ENCODE measurements at regions not wholly inside any gene's neighbourhood (a gene's known extent, or its start where the extent isn't known, plus 50 kb on each side); places are given as distances from the start of the nearest gene placed in this dataset.

- H3K4me1 ChIP-seq (replicated peaks; ENCODE audit: insufficient read depth), result no peaks in the 10 kb centered on the region
- H3K4me2 ChIP-seq, result no peak overlapping the region
- H3K36me3 ChIP-seq (ENCODE audit: low read depth), result no peaks in the 10 kb centered on the region
- no peaks in the 10 kb centered on the region for H3K79me2 ChIP-seq (ENCODE audit: low read depth)
- ChIA-PET POLR2A (ENCODE audit: unreplicated experiment) (no interaction called here), CTCF (no interaction called here)
- intact Hi-C loops (cut with micrococcal nuclease; ENCODE audit: unreplicated experiment), result loop anchor here (5.0 kb wide), 1 partner anchor 33 kb away; no protein-coding TSS in a partner anchor
- H3K27me3 ChIP-seq (ENCODE audit: insufficient read depth, low read depth), result no peaks in the 10 kb centered on the region
- H2AFZ ChIP-seq, result no peak overlapping the region
- H3F3A ChIP-seq (ENCODE audit: insufficient read depth, low read depth), result no peaks in the 10 kb centered on the region
- no peaks in the 10 kb centered on the region for H4K20me1 ChIP-seq (ENCODE audit: insufficient read depth)
- no TSS peak for BruUV-seq (replicated peaks)
- DNase-seq, result no peak
- no peak overlapping the region for H3K27ac ChIP-seq
- no peak overlapping the region for H3K4me3 ChIP-seq
- no peaks in the 10 kb centered on the region for H3K9me2 ChIP-seq (ENCODE audit: insufficient read depth)
- no peak for TF ChIP-seq EZH2 (IDR thresholded peaks at IDR 0.05; ENCODE audit: low read depth)
- TF ChIP-seq CTCF (conservative IDR thresholded peaks at IDR 0.05), result no peak
- no peaks in the 10 kb centered on the region for H3K9me3 ChIP-seq (ENCODE audit: insufficient read depth, low read depth)
These were observed 606.7 kb upstream of the CHRM3 start for GRCh38 chr1:238779716-238780115.

DNA sequence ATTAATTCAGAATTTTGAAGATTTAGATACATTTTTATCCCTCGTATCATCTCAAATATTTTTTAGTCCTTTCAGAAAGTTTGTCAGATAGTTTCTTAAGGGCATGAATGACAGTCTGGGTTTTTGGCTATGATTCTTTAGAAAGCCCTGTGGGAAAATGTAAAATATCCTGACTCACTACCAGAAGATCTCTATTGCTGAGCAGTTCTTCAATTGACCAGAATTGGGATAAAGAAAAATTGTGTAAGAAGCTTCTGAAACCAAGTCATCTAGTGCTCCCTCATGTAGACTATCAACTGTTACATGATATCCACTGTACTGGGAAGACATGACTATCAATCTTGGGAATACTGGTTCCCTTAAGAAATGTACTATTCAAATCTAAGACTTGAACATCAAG, 608.3 kb upstream of the CHRM3 start:
- H3K27ac ChIP-seq, result no peak overlapping the region
- no peaks in the 10 kb centered on the region for H3K9me2 ChIP-seq (ENCODE audit: insufficient read depth)
- no peak overlapping the region for H3K4me2 ChIP-seq
- intact Hi-C loops (cut with micrococcal nuclease; ENCODE audit: unreplicated experiment), result loop anchor here (5.0 kb wide), 1 partner anchor 34 kb away; no protein-coding TSS in a partner anchor
- ChIA-PET POLR2A (ENCODE audit: unreplicated experiment) (no interaction called here), CTCF (no interaction called here)
- no peak for DNase-seq
- no peaks in the 10 kb centered on the region for H3K79me2 ChIP-seq (ENCODE audit: low read depth)
- no TSS peak for BruUV-seq (replicated peaks)
- no peaks in the 10 kb centered on the region for H3K36me3 ChIP-seq (ENCODE audit: low read depth)
- no peaks in the 10 kb centered on the region for H3F3A ChIP-seq (ENCODE audit: insufficient read depth, low read depth)
- no peak for TF ChIP-seq CTCF (conservative IDR thresholded peaks at IDR 0.05)
- no peak for TF ChIP-seq EZH2 (IDR thresholded peaks at IDR 0.05; ENCODE audit: low read depth)
- no peaks in the 10 kb centered on the region for H4K20me1 ChIP-seq (ENCODE audit: insufficient read depth)
- no peaks in the 10 kb centered on the region for H3K9me3 ChIP-seq (ENCODE audit: insufficient read depth, low read depth)
- no peak overlapping the region for H2AFZ ChIP-seq
- H3K4me3 ChIP-seq, result no peak overlapping the region
- no peaks in the 10 kb centered on the region for H3K4me1 ChIP-seq (replicated peaks; ENCODE audit: insufficient read depth)
- no peaks in the 10 kb centered on the region for H3K27me3 ChIP-seq (ENCODE audit: insufficient read depth, low read depth)

GRCh38 chr1:238777551-238777950, 608.8 kb upstream of the CHRM3 start:
- no peaks in the 10 kb centered on the region for H3K9me3 ChIP-seq (ENCODE audit: insufficient read depth, low read depth)
- H3F3A ChIP-seq (ENCODE audit: insufficient read depth, low read depth), result no peaks in the 10 kb centered on the region
- ChIA-PET POLR2A (ENCODE audit: unreplicated experiment) (no interaction called here), CTCF (no interaction called here)
- intact Hi-C loops (cut with micrococcal nuclease; ENCODE audit: unreplicated experiment), result loop anchor here (5.0 kb wide), 1 partner anchor 35 kb away; no protein-coding TSS in a partner anchor
- H3K27me3 ChIP-seq (ENCODE audit: insufficient read depth, low read depth), result no peaks in the 10 kb centered on the region
- no peak for DNase-seq
- H3K79me2 ChIP-seq (ENCODE audit: low read depth), result no peaks in the 10 kb centered on the region
- H3K4me1 ChIP-seq (replicated peaks; ENCODE audit: insufficient read depth), result no peaks in the 10 kb centered on the region
- H3K4me2 ChIP-seq, result no peak overlapping the region
- TF ChIP-seq EZH2 (IDR thresholded peaks at IDR 0.05; ENCODE audit: low read depth) (no peak), CTCF (conservative IDR thresholded peaks at IDR 0.05) (no peak)
- no peaks in the 10 kb centered on the region for H3K9me2 ChIP-seq (ENCODE audit: insufficient read depth)
- H4K20me1 ChIP-seq (ENCODE audit: insufficient read depth), result no peaks in the 10 kb centered on the region
- H3K36me3 ChIP-seq (ENCODE audit: low read depth), result no peaks in the 10 kb centered on the region
- no peak overlapping the region for H2AFZ ChIP-seq
- no peak overlapping the region for H3K27ac ChIP-seq
- no TSS peak for BruUV-seq (replicated peaks)
- no peak overlapping the region for H3K4me3 ChIP-seq
